Mammary epithelial cell (primary cell): ENCODE measurements at regions not wholly inside any gene's neighbourhood (a gene's known extent, or its start where the extent isn't known, plus 50 kb on each side); places are given as distances from the start of the nearest gene placed in this dataset.
"Not testable (repeated sequence)": the region's sequence is repeated elsewhere in the genome, so short reads cannot be mapped to it uniquely, and the experiment has no call there.

ENCODE experiments used
- EZH2 ChIP-seq: IDR thresholded peaks from 2 replicates; pipeline ENCODE4 v1.6.1; 2012; ENCODE audit warnings: low read length, inconsistent platforms, borderline replicate concordance
- TF ChIP-seq, protein P1 (sequence below), 2 donors: IDR thresholded peaks in 1 of 2; conservative IDR thresholded peaks in 1 of 2; 2 replicates each; pipeline ENCODE4 v1.5.1; 2011 to 2012; ENCODE audit warnings: inconsistent platforms in 2 of 2, low read length in 2 of 2, mild to moderate bottlenecking in 2 of 2, control low read depth in 1 of 2, low read depth in 1 of 2; ENCODE audit not compliant: insufficient read depth in 1 of 2; ENCODE audit errors: extremely low read depth in 1 of 2

DNA sequence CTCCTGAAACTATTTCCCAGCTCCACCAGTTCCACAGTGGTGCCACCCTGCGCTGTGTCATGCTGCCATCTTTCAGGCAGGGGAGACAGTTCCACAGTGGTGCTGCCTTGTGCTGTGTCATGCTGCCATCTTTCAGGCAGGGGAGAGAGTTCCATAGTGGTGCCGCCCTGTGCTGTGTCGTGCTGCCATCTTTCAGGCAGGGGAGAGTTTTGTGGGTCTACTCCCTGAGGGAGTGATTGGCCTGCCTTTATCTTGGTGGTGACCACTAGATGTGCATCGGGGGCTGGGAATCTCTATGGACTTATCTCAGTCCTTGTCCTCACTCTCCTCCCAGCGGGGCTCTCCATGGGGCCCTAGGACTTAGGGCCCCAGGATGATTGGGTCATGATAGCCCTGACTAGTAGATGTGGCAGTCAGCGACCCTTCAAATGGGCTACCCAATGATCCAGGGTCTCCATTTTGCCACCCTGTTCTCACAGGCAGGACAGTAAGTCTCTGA, 770.2 kb upstream of the TPTE start:
- TF ChIP-seq, protein P1, sequence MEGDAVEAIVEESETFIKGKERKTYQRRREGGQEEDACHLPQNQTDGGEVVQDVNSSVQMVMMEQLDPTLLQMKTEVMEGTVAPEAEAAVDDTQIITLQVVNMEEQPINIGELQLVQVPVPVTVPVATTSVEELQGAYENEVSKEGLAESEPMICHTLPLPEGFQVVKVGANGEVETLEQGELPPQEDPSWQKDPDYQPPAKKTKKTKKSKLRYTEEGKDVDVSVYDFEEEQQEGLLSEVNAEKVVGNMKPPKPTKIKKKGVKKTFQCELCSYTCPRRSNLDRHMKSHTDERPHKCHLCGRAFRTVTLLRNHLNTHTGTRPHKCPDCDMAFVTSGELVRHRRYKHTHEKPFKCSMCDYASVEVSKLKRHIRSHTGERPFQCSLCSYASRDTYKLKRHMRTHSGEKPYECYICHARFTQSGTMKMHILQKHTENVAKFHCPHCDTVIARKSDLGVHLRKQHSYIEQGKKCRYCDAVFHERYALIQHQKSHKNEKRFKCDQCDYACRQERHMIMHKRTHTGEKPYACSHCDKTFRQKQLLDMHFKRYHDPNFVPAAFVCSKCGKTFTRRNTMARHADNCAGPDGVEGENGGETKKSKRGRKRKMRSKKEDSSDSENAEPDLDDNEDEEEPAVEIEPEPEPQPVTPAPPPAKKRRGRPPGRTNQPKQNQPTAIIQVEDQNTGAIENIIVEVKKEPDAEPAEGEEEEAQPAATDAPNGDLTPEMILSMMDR (conservative IDR thresholded peaks at IDR 0.05 in 1 of 2, IDR thresholded peaks at IDR 0.05 in 1 of 2; ENCODE audit: extremely low read depth in 1 of 2, insufficient read depth in 1 of 2, low read depth in 1 of 2, low read length in 2 of 2), result not testable (repeated sequence)
- TF ChIP-seq EZH2, result not testable (repeated sequence)
